GM19438 (cell line): ENCODE measurements at regions not wholly inside any gene's neighbourhood (a gene's known extent, or its start where the extent isn't known, plus 50 kb on each side); places are given as distances from the start of the nearest gene placed in this dataset.
"Not testable (repeated sequence)": the region's sequence is repeated elsewhere in the genome, so short reads cannot be mapped to it uniquely, and the experiment has no call there.

ENCODE experiments used
- ATAC-seq: cut with Tn5 transposase; IDR thresholded peaks from one replicate; pipeline ENCODE4 v1.9.1; 2021; ENCODE audit warnings: low read depth; ENCODE audit not compliant: unreplicated experiment

DNA sequence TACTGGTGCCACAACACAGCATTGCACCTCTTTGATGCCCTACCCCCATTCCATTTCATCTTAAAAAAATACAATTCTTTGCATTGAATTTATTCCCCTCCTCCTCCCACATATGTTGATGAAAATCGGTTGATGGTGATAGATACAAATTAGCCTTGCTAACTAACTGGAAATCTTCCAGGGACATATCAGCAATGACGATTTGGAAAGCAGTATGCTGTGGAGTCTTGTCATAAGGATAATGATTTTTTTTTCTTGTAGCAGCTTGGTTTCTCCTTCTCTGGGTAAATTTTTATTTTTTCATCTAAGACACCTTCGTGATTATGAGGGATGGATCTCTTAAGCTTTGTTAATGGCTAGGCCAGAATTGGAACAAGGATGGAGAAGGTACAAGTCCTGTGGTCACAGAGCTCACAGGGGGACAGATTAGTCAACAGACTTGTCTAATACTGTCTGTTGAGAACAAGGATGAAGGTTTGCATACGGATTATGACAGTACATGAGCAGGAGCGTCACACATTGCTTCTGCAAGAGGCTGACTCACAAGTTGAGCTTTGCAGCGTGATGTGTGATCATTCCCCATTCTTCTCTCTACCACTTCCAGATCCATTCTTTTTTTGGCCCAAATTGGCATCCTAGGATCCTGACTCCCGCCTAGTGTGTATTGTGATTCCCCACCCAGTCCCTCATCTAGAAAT, 233.1 kb upstream of the FERMT1 start:
- no peak for ATAC-seq

DNA sequence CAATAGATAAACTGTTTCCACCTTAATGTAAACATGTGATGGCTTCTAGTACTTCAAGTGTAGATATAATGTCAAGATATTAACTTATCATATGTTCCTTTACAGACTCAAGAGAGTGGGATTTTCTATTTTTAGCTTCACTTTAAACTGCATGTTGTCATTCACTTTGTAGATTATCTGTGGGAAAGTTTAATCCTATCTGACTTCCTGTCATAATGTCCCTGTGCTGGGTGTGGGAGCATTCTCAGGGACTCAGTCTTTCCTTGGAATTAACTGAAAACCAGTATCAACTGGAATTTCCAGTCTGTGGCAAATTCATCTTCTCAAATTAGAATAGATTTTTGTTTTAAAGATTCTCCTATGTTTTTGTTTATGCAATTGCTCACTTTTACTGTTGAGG, 226.1 kb upstream of the FERMT1 start:
- ATAC-seq = no peak

DNA sequence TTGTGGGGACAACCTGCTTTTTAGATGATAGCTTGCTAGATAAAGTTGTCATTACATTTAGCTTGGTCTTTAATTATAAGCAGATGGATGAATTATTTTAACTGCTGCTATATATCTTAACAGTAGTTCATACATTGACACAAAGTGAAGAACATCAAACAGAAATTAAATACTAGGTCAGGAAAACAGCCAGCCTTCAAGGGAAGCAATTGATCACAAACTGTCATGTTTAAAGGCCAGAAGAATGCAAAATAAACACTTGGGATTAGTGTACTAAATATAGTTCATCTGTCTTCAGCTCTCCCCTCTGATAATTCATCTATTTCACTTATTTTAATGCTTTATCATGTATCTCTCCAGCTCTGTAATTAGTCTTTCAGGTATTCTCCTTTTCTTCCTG, 225.1 kb upstream of the FERMT1 start:
- ATAC-seq = no peak

GRCh38 chr20:6341491-6341890, 218.7 kb upstream of the FERMT1 start:
- no peak for ATAC-seq

DNA sequence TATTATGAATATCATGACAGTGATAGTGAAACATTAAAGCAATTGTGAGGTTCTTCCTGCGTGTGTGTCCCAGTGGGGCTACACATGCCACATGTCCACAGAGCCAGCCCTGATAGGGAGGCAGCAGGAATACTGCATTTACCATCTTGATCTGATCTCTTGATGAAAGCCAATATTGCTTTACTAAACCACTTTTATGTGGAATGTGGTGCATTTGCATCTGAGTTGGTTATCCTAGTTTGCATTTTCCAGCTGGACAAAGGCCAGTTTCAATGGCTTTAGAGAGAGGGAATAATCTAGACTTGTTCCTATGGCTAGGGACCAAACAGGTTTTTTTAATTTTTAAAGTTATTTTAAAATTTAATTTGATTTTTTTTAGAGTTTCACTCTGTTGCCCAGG, 216.3 kb upstream of the FERMT1 start:
- no peak for ATAC-seq

DNA sequence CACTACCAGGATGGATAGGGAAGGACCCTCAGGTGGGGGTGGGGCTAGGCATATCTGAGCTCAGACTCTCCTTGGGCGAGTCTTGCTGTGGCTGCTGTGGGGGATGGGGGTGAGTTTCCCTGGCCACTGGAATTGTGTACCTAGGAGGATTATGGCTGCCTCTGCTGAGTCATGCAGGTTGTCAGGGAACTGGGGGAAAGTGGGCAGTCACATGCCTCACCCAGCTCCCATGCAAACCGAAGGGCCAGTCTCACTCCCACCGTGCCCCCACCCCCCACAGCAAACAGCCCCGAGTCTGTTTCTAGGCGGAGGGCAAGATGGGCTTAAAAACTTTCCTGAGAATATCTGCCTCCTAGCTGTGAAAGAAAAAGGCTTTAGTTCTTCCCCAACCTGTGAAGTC, 210.3 kb upstream of the FERMT1 start:
- ATAC-seq = no peak

DNA sequence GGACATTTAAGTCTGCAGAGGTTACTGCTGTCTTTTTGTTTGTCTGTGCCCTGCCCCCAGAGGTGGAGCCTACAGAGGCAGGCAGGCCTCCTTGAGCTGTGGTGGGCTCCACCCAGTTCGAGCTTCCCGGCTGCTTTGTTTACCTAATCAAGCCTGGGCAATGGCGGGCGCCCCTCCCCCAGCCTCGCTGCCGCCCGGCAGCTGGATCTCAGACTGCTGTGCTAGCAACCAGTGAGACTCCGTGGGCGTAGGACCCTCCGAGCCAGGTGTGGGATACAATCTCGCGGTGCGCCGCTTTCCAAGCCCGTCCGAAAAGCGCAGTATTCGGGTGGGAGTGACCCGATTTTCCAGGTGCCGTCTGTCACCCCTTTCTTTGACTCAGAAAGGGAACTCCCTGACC, 198.4 kb upstream of the FERMT1 start:
- ATAC-seq = not testable (repeated sequence)

GRCh38 chr20:6311841-6312655, 189.2 kb upstream of the FERMT1 start:
- ATAC-seq = no peak

GRCh38 chr20:6311097-6311496, 188.3 kb upstream of the FERMT1 start:
- ATAC-seq = no peak

DNA sequence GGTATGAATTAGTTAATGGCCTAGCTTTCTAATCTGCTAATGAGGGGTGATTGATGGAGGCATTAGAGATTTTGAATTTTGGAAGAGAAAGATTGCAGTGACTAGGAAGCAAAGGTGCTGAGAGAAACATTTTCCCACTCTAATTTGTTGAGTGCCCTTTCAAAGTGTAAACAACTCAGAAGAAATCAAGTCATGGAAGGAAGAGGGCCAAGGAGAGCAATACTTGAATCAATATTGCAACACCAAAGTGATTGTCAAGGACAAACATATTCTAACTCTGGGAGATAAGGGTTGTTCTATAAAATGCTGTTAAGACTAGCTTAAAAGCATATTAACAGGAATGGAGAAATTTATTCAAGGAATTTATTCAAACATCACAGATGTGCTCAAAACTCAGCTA, 182.7 kb upstream of the FERMT1 start:
- no peak for ATAC-seq

DNA sequence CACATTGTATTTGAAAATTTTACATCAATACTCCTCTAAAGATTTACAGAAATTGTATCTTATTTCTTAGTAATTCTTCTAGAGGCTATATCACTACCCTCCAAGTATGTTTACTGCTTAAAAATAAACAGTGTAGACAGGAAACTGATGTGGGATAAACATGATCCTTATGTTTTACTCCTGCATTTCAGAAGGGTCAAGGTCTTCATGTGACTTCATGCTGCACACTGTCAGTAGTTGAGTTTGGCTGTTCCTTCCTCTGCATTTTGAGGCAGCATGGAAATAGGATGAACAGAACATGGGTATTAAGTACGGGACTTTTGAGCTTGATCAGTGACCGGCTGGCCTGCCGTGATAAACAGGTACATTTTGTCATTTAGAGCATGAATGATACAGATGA, 179.2 kb upstream of the FERMT1 start:
- ATAC-seq = no peak

DNA sequence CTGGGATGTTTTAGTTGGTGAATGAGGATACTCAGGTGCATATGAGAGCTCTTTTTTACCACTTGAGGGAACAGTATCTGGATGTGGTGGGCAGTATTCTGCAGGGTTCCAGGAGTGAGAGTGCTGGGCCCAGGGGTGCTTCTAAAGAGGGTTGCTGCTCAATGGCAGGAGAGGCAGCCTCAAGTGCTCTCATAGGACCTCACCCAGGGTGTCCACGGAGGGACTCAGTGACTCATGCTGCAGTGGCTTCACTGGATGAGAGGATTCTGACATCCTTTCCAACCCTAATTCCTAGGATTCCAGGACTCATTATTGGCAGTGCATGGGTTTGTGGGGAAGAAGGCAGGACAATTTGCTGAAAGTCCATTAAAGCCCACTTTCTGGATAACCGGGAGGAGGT, 176.6 kb upstream of the FERMT1 start:
- ATAC-seq = no peak

DNA sequence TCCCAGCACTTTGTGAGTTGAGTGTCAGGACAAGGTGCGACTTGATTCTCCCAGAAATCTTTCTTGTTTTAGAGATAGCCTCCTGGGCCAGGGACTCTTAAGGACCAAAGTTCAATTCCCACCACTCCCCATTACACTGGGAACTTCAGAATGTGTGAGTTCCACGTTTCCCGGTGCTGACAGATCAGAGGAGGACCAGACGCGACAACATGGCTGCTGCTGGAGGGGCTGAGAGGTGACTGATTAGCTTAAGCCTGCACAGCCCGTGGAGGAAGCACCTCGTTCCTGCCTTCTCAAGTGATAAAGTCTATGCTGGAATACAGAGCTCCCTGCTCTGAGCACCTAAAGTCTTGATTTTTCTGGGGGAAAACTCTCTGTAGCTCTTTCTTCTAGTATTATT, 175.2 kb upstream of the FERMT1 start:
- no peak for ATAC-seq

DNA sequence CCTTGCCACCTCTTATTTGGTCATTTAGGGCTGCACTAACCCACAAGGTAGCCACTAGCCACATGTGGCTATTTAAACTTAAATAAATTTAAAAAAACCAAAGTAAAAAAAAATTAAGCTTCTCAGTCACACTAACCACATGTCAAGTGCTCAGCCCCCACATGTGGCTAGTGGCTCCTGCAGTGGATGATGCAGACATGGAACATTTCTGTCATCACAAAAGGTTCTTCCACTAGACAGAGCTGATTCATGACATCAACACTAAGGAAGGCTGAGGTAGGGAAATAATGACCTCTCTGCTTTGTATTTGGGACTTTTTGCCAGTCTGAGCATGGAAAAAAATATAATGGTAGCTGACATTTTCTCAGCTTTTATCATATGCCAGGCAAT, 173.0 kb upstream of the FERMT1 start:
- ATAC-seq = no peak

GRCh38 chr20:6295127-6295866, 172.5 kb upstream of the FERMT1 start:
- ATAC-seq = no peak

GRCh38 chr20:6287471-6287870, 164.6 kb upstream of the FERMT1 start:
- no peak for ATAC-seq

DNA sequence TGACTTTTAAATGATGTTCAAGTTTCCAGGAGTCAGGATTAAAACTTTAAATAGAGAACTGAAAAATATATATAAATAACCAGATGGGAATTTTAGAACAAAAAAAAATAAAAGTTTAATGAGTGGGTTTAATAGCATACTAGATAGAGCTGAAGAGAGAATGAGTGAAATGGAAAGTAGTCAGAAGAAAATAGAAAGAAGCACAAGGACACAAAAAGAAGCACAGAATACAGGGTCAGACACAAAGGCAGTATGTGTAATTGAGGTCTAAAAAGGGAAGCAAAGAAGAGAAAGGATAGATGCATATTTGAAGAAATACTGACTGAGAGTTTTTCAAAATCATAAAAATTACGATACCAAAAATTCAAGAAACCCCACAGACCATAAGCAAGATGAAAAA, 159.8 kb upstream of the FERMT1 start:
- no peak for ATAC-seq

GRCh38 chr20:6277661-6278240, 154.9 kb upstream of the FERMT1 start:
- ATAC-seq = no peak

DNA sequence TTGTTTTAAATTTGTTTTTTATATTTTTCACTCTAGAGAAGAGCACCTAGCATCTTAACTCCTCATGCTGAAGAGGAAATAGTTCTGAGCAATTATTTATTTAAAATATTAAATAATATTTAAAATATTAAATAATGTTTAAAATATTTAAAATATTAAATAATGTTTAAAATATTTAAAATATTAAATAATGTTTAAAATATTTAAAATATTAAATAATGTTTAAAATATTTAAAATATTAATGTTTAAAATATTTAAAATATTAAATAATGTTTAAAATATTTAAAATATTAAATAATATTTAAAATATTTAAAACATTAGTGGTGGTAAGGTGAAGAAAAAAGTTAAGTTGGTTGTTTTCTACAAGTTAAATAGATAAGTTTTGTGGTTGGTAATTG, 147.6 kb upstream of the FERMT1 start:
- ATAC-seq = not testable (repeated sequence)

GRCh38 chr20:6269168-6269873, 146.5 kb upstream of the FERMT1 start:
- no peak for ATAC-seq
